Effector memory CD8-positive, alpha-beta T cell (primary cell): ENCODE measurements at regions not wholly inside any gene's neighbourhood (a gene's known extent, or its start where the extent isn't known, plus 50 kb on each side); places are given as distances from the start of the nearest gene placed in this dataset.

Experiments used
- ATAC-seq: fragments of 150-1000 bp; cut with Tn5 transposase; replicated peaks from 2 replicates; pipeline ENCODE4 v1.10.0; 2021; ENCODE audit warnings: mild to moderate bottlenecking, moderate library complexity
- DNase-seq, 3 experiments: peaks; one replicate each; pipeline ENCODE4 v3.0.0; 2021
- H3K27ac Mint-ChIP-seq, 2 donors: one replicate each; pipeline ENCODE4 v1.8.0; 2022; ENCODE audit warnings: mild to moderate bottlenecking in 2 of 2, mixed read lengths in 2 of 2, moderate library complexity in 2 of 2
- H3K27me3 Mint-ChIP-seq, 2 donors: one replicate each; pipeline ENCODE4 v1.8.0; 2022; ENCODE audit warnings: mixed read lengths in 2 of 2
- H3K36me3 Mint-ChIP-seq: one replicate; pipeline ENCODE4 v1.8.0; 2022; ENCODE audit warnings: mild to moderate bottlenecking, moderate library complexity, mixed read lengths; ENCODE audit not compliant: insufficient read depth
- H3K4me1 Mint-ChIP-seq, 2 donors: one replicate each; pipeline ENCODE4 v1.8.0; 2022; ENCODE audit warnings: low read depth in 2 of 2, mixed read lengths in 2 of 2
- H3K4me3 Mint-ChIP-seq, 2 donors: one replicate each; pipeline ENCODE4 v1.8.0; 2022; ENCODE audit warnings: mild to moderate bottlenecking in 2 of 2, mixed read lengths in 2 of 2, moderate library complexity in 2 of 2
- H3K9me3 Mint-ChIP-seq, 2 donors: one replicate each; pipeline ENCODE4 v1.8.0; 2022; ENCODE audit warnings: mixed read lengths in 2 of 2

- Mint-ChIP-seq H3K27ac (no peak overlapping the region), H3K9me3 (no peaks in the 10 kb centered on the region), H3K27me3 (peaks cover 6 to 16% of the 10 kb centered on the region in 2 donors), H3K36me3 (no peaks in the 10 kb centered on the region), H3K4me1 (peaks cover 0 to 1% of the 10 kb centered on the region in 2 donors), H3K4me3 (no peak overlapping the region)
- ATAC-seq, result no peak
- DNase-seq, result no peak
Observed at GRCh38 chr4:110250023-110250387, 51.6 kb upstream of the ELOVL6 start.

- Mint-ChIP-seq H3K27ac (no peak overlapping the region), H3K36me3 (no peaks in the 10 kb centered on the region), H3K9me3 (no peaks in the 10 kb centered on the region), H3K4me3 (no peak overlapping the region), H3K4me1 (peaks cover 0 to 1% of the 10 kb centered on the region in 2 donors), H3K27me3 (peaks cover 6 to 17% of the 10 kb centered on the region in 2 donors)
- no peak for DNase-seq
- ATAC-seq, result no peak
Observed at GRCh38 chr4:110248831-110249253, 50.4 kb upstream of the ELOVL6 start.
